ENCODE measurements at regions not wholly inside any gene's neighbourhood (a gene's known extent, or its start where the extent isn't known, plus 50 kb on each side); places are given as distances from the start of the nearest gene placed in this dataset.

GRCh38 chrX:16429406-16429805, 220.6 kb upstream of the S100G start:
- Histone ChIP-seq H3K4me2 (ENCODE audit: insufficient read depth, low read length) (no peak overlapping the region), H3K4me3 (no peak overlapping the region), H3K27me3 (ENCODE audit: control insufficient read depth in 2 of 2, insufficient read depth in 2 of 2, low read length in 2 of 2) (no peaks in the 10 kb centered on the region), H4K20me1 (replicated peaks; ENCODE audit: control insufficient read depth, insufficient read depth, low read length) (no peaks in the 10 kb centered on the region), H3K79me2 (ENCODE audit: control insufficient read depth, insufficient read depth, low read length) (no peaks in the 10 kb centered on the region), H3K27ac (ENCODE audit: extremely low read depth, low read depth, low read length) (no peak overlapping the region), H2AFZ (ENCODE audit: low read depth, low read length) (no peak overlapping the region), H3K9me3 (replicated peaks; ENCODE audit: control insufficient read depth, insufficient read depth, low read depth, low read length) (no peaks in the 10 kb centered on the region), H3K9ac (ENCODE audit: insufficient read depth in 1 of 2, low read depth in 2 of 2, low read length in 2 of 2) (no peak overlapping the region), H3K4me1 (replicated peaks in 1 of 2; ENCODE audit: control insufficient read depth in 2 of 2, insufficient read depth in 2 of 2, low read length in 2 of 2) (no peaks in the 10 kb centered on the region), H3K36me3 (ENCODE audit: control insufficient read depth, insufficient read depth, low read length) (no peaks in the 10 kb centered on the region), H3K9me1 (ENCODE audit: control insufficient read depth, insufficient read depth, low read length) (no peaks in the 10 kb centered on the region)
- in situ Hi-C loops (cut with MboI), result loop anchor here (25.0 kb wide), 2 partner anchors 258 to 667 kb away; no protein-coding TSS in a partner anchor
- CTCF ChIA-PET (ENCODE audit: low intra/inter-chr PET ratio), result no interaction called here
- intact Hi-C loops (cut with micrococcal nuclease), result no loop called here
- POLR2A ChIA-PET, result no interaction called here
- 2% methylated on average over 4 of the region's 4 CpGs for WGBS (ENCODE audit: insufficient coverage, low coverage, missing lambda C conversion rate)
- no TSS peak for BruUV-seq (replicated peaks)
- DNase-seq (ENCODE audit: extremely low read depth in 1 of 4, low spot score in 3 of 4), result no peak
- no peak for FAIRE-seq
- ATAC-seq, result no peak
- no peak for TF ChIP-seq MAFK (IDR thresholded peaks at IDR 0.05; ENCODE audit: low read length)
- no peak for TF ChIP-seq ZBTB26 (CRISPR knock-in tag; IDR thresholded peaks at IDR 0.05)
- no peak for TF ChIP-seq ZNF778 (CRISPR knock-in tag; IDR thresholded peaks at IDR 0.05)
- no peak for TF ChIP-seq IRF1 (CRISPR knock-in tag; IDR thresholded peaks at IDR 0.05; ENCODE audit: borderline replicate concordance)
- no peak for TF ChIP-seq TOE1 (IDR thresholded peaks at IDR 0.05; ENCODE audit: borderline replicate concordance)
- no peak for TF ChIP-seq TOE1 (CRISPR knock-in tag; IDR thresholded peaks at IDR 0.05; ENCODE audit: borderline replicate concordance, low read depth)
